Ishikawa (cell line): ENCODE measurements at regions not wholly inside any gene's neighbourhood (a gene's known extent, or its start where the extent isn't known, plus 50 kb on each side); places are given as distances from the start of the nearest gene placed in this dataset.

Experiments used
- CEBPB ChIP-seq: IDR thresholded peaks from 2 replicates; pipeline ENCODE4 v1.6.1; 2012
- CREB1 ChIP-seq: IDR thresholded peaks from 2 replicates; pipeline ENCODE4 v1.6.1; 2012; ENCODE audit warnings: low read depth
- EGR1 ChIP-seq: IDR thresholded peaks from 2 replicates; pipeline ENCODE4 v1.6.1; 2012
- EP300 ChIP-seq: IDR thresholded peaks from 2 replicates; pipeline ENCODE4 v1.6.1; 2012; ENCODE audit warnings: borderline replicate concordance
- FOXM1 ChIP-seq: IDR thresholded peaks from 2 replicates; pipeline ENCODE4 v1.6.1; 2012; ENCODE audit warnings: low read depth, borderline replicate concordance
- MAX ChIP-seq: IDR thresholded peaks from 2 replicates; pipeline ENCODE4 v1.6.1; 2012
- NFIC ChIP-seq: IDR thresholded peaks from 2 replicates; pipeline ENCODE4 v1.6.1; 2012
- RAD21 ChIP-seq: IDR thresholded peaks from 2 replicates; pipeline ENCODE4 v1.6.1; 2012; ENCODE audit warnings: low read depth
- REST ChIP-seq: IDR thresholded peaks from 2 replicates; pipeline ENCODE4 v1.6.1; 2012; ENCODE audit warnings: low read depth, mild to moderate bottlenecking
- TAF1 ChIP-seq: IDR thresholded peaks from 2 replicates; pipeline ENCODE4 v1.6.1; 2012; ENCODE audit warnings: low read depth, mild to moderate bottlenecking
- TCF12 ChIP-seq: IDR thresholded peaks from 2 replicates; pipeline ENCODE4 v1.6.1; 2012; ENCODE audit warnings: low read depth
- TEAD4 ChIP-seq: IDR thresholded peaks from 2 replicates; pipeline ENCODE4 v1.6.1; 2012
- USF1 ChIP-seq: IDR thresholded peaks from 2 replicates; pipeline ENCODE4 v1.6.1; 2012
- YY1 ChIP-seq: IDR thresholded peaks from 2 replicates; pipeline ENCODE4 v1.6.1; 2012; ENCODE audit warnings: low read depth
- ZBTB7A ChIP-seq: IDR thresholded peaks from 2 replicates; pipeline ENCODE4 v1.6.1; 2012; ENCODE audit warnings: low read depth

DNA sequence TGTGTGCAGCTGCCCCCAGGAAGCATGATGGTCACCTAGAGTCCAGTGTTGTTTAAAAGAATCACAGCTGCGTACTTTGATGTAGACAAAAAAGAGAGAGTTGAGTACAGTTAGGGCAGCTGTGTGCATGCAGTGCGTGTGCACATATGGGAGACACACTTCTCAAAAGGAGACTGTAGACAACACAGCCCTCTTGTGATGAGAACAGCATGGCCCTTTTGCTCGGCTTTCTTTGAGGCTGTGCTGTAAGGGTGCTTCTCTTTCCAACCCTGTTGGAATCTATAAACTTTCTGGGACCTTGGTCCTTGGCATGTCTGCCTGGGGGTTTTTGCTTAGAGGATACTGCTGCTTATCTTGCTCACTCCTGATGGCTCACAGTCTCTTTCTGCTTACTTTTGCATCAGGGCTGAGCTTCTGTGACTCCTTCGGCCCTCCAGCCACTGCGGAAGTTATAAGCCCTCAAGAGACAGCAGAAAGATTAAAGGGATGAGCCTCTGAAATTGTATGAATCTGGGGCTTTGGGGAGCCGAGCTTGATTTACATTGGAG, 102.9 kb downstream of the DYRK2 start:
- TF ChIP-seq RAD21: no peak
- TF ChIP-seq CREB1: no peak
- TF ChIP-seq TCF12: no peak
- TF ChIP-seq TAF1: no peak
- TF ChIP-seq USF1: no peak
- TF ChIP-seq NFIC: no peak
- no peak for TF ChIP-seq CEBPB
- no peak for TF ChIP-seq ZBTB7A
- no peak for TF ChIP-seq REST
- TF ChIP-seq EP300: no peak
- TF ChIP-seq YY1: no peak
- TF ChIP-seq FOXM1: no peak
- TF ChIP-seq EGR1: no peak
- TF ChIP-seq MAX: no peak
- no peak for TF ChIP-seq TEAD4

GRCh38 chr12:67752226-67752732, 103.7 kb downstream of the DYRK2 start:
- TF ChIP-seq MAX (no peak), USF1 (no peak), EP300 (no peak), EGR1 (no peak), FOXM1 (no peak), YY1 (no peak), CEBPB (no peak), RAD21 (no peak), CREB1 (no peak), REST (no peak)

DNA sequence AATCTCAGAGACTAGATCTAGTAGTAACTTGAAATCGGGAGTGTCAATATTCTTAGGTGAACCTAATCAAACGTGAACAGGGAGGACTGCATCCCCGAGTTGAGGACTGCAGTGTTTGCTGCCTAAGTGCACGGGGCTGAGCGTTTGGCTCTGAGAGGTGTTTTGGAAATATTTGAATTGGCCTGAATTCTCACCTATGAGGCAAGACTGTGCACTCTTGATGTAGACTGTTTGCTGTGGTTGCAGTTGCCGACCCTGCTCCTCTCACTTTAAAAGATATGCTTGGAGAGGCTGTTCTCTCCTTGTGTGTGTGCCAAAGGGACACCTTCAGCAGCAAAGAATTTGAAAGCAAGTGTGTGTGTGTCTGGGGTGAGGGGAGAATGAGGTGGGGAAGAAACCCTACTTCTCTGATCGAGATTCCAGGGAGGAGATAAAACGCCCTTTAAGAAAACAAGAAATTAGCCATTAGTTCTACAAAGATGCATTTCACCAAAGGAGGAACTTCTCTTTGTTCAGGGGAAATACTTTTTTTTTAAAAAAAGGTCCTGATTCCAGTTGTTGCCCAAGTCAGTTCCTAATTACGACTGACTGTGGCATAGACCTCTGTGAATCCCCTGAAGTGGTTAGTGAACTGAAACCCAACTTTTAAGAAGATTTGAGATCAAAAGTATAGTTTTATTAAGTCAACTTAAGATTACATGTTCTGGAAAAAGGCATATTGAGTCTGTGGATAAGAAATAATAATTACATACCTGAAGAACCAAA, 106.6 kb downstream of the DYRK2 start:
- TF ChIP-seq TAF1 (no peak), REST (no peak), CREB1 (no peak), EGR1 (no peak), TCF12 (no peak), ZBTB7A (no peak), YY1 (no peak), FOXM1 (no peak), CEBPB (no peak), USF1 (no peak), MAX (no peak), NFIC (no peak), TEAD4 (no peak), RAD21 (no peak), EP300 (no peak)
